ENCODE measurements at regions not wholly inside any gene's neighbourhood (a gene's known extent, or its start where the extent isn't known, plus 50 kb on each side); places are given as distances from the start of the nearest gene placed in this dataset.

DNA sequence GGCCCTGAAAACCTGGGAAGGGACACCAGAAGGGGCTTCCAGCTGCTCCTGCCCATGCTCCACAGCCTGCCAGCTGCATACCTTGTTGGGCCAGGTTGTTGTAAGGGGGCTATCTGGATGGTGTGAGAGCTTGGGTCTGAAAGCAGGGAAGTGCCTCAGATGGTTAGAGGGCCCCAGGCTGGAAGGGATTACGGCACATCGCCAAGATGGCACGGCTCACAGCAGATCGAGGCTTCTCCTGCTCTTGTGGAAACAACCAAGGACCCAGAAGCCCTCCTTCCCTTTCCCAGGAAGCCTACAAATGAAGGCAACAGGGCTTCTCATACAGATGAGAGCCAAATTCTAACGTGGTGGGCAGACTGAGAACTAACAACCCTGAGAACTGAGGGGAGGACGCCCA, 121.7 kb upstream of the ADCY2 start:
- TF ChIP-seq EZH2 (IDR thresholded peaks at IDR 0.05) (no peak), POLR2AphosphoS5 (IDR thresholded peaks at IDR 0.05; ENCODE audit: borderline replicate concordance, low read depth, low read length) (no peak)
